ENCODE measurements at regions not wholly inside any gene's neighbourhood (a gene's known extent, or its start where the extent isn't known, plus 50 kb on each side); places are given as distances from the start of the nearest gene placed in this dataset.

- DNase-seq, result no peak
Observed at GRCh38 chr2:195392446-195393336, 264.3 kb upstream of the SLC39A10 start.

- no peak for DNase-seq
Observed at GRCh38 chr2:195390686-195391321, 266.2 kb upstream of the SLC39A10 start.

GRCh38 chr2:195388028-195388427, 269.0 kb upstream of the SLC39A10 start:
- DNase-seq, result no peak

GRCh38 chr2:195382186-195382585, 274.8 kb upstream of the SLC39A10 start:
- peak; percentile 29 for DNase-seq

GRCh38 chr2:195370167-195370943, 286.7 kb upstream of the SLC39A10 start:
- no peak for DNase-seq

GRCh38 chr2:195369218-195369587, 287.8 kb upstream of the SLC39A10 start:
- DNase-seq, result no peak

GRCh38 chr2:195368249-195369217, 288.5 kb upstream of the SLC39A10 start:
- no peak for DNase-seq

GRCh38 chr2:195367809-195368208, 289.2 kb upstream of the SLC39A10 start:
- DNase-seq, result no peak

GRCh38 chr2:195364015-195364965, 292.7 kb upstream of the SLC39A10 start:
- no peak for DNase-seq

- no peak for DNase-seq
Observed at GRCh38 chr2:195363496-195363895, 293.5 kb upstream of the SLC39A10 start.

- no peak for DNase-seq
Observed at GRCh38 chr2:195360242-195360641, 296.8 kb upstream of the SLC39A10 start.

- no peak for DNase-seq
Observed at GRCh38 chr2:195359043-195359735, 297.8 kb upstream of the SLC39A10 start.

GRCh38 chr2:195356920-195357440, 300.0 kb upstream of the SLC39A10 start:
- DNase-seq, result no peak

GRCh38 chr2:195356026-195356425, 301.0 kb upstream of the SLC39A10 start:
- DNase-seq, result no peak

GRCh38 chr2:195352581-195352980, 304.4 kb upstream of the SLC39A10 start:
- DNase-seq, result no peak

GRCh38 chr2:195343942-195344530, 313.0 kb upstream of the SLC39A10 start:
- DNase-seq, result no peak

GRCh38 chr2:195343540-195343939, 313.5 kb upstream of the SLC39A10 start:
- no peak for DNase-seq

GRCh38 chr2:195342061-195342460, 315.0 kb upstream of the SLC39A10 start:
- no peak for DNase-seq

- DNase-seq, result no peak
Observed at GRCh38 chr2:195338856-195339255, 318.2 kb upstream of the SLC39A10 start.

GRCh38 chr2:195337597-195337996, 319.4 kb upstream of the SLC39A10 start:
- DNase-seq, result no peak

Measured in stimulated activated CD8-positive, alpha-beta memory T cell treated with anti-CD3 and anti-CD28 coated beads, Interleukin-4, amount 100 ng/mL, for 48 hours (primary cell).